Mammary epithelial cell (primary cell): ENCODE measurements at regions not wholly inside any gene's neighbourhood (a gene's known extent, or its start where the extent isn't known, plus 50 kb on each side); places are given as distances from the start of the nearest gene placed in this dataset.

Experiments used
- CTCF ChIP-seq, 2 donors: IDR thresholded peaks in 1 of 2; conservative IDR thresholded peaks in 1 of 2; 2 replicates each; pipeline ENCODE4 v1.5.1; 2011 to 2012; ENCODE audit warnings: inconsistent platforms in 2 of 2, low read length in 2 of 2, mild to moderate bottlenecking in 2 of 2, control low read depth in 1 of 2, low read depth in 1 of 2; ENCODE audit not compliant: insufficient read depth in 1 of 2; ENCODE audit errors: extremely low read depth in 1 of 2
- EZH2 ChIP-seq: IDR thresholded peaks from 2 replicates; pipeline ENCODE4 v1.6.1; 2012; ENCODE audit warnings: low read length, inconsistent platforms, borderline replicate concordance

GRCh38 chr4:28469886-28470285 lies 1609.2 kb downstream of the STIM2 start:
- TF ChIP-seq CTCF (conservative IDR thresholded peaks at IDR 0.05 in 1 of 2, IDR thresholded peaks at IDR 0.05 in 1 of 2; ENCODE audit: extremely low read depth in 1 of 2, insufficient read depth in 1 of 2, low read depth in 1 of 2, low read length in 2 of 2) (no peak), EZH2 (no peak)
